ENCODE measurements at regions not wholly inside any gene's neighbourhood (a gene's known extent, or its start where the extent isn't known, plus 50 kb on each side); places are given as distances from the start of the nearest gene placed in this dataset.
"Not testable (repeated sequence)": the region's sequence is repeated elsewhere in the genome, so short reads cannot be mapped to it uniquely, and the experiment has no call there.

- H3K27ac ChIP-seq, result no peak overlapping the region
- intact Hi-C loops (cut with DNase I), result no loop called here
- no peaks in the 10 kb centered on the region for H3K9me3 ChIP-seq
- no peaks in the 10 kb centered on the region for H3K27me3 ChIP-seq
- no peaks in the 10 kb centered on the region for H3K36me3 ChIP-seq
- TF ChIP-seq POLR2A (IDR thresholded peaks at IDR 0.05) (no peak), EP300 (IDR thresholded peaks at IDR 0.05) (no peak), POLR2AphosphoS5 (IDR thresholded peaks at IDR 0.05) (no peak), CTCF (IDR thresholded peaks at IDR 0.05) (no peak)
- H3K4me1 ChIP-seq, result no peaks in the 10 kb centered on the region
- H3K4me3 ChIP-seq, result no peak overlapping the region
- DNase-seq, result no peak
- WGBS, 2 donors, result 93 to 97% methylated on average over 1 of the region's 1 CpG
Measured at GRCh38 chrX:3994315-3994714, 280.9 kb upstream of the PRKX start.

DNA sequence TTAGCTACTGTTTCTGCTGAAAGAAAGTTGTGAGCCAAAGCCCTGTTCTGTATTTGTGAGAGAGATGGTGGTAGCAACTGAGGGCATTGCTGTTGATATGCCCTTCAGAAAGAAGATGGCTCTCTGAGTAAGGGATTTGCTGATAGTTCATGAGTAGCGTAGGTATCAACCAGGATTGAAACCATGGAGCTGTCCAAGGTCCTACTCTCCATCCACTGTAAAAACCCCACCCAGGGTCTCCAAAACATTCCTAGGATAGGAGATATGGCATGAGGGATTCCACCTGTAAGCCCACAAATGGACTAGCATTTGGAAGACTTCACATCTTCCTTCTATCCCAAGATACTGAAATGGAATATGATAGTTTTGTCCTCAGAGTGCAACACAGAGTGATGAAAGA, 277.1 kb upstream of the PRKX start:
- Histone ChIP-seq H3K27me3 (no peaks in the 10 kb centered on the region), H3K4me3 (no peak overlapping the region), H3K27ac (no peak overlapping the region), H3K9me3 (no peaks in the 10 kb centered on the region), H3K4me1 (no peaks in the 10 kb centered on the region), H3K36me3 (no peaks in the 10 kb centered on the region)
- intact Hi-C loops (cut with DNase I), result no loop called here
- TF ChIP-seq POLR2AphosphoS5 (IDR thresholded peaks at IDR 0.05) (no peak), EP300 (IDR thresholded peaks at IDR 0.05) (no peak), CTCF (IDR thresholded peaks at IDR 0.05) (no peak), POLR2A (IDR thresholded peaks at IDR 0.05) (no peak)
- DNase-seq, result no peak
- WGBS, 2 donors, result 31 to 75% methylated on average over 1 of the region's 1 CpG

DNA sequence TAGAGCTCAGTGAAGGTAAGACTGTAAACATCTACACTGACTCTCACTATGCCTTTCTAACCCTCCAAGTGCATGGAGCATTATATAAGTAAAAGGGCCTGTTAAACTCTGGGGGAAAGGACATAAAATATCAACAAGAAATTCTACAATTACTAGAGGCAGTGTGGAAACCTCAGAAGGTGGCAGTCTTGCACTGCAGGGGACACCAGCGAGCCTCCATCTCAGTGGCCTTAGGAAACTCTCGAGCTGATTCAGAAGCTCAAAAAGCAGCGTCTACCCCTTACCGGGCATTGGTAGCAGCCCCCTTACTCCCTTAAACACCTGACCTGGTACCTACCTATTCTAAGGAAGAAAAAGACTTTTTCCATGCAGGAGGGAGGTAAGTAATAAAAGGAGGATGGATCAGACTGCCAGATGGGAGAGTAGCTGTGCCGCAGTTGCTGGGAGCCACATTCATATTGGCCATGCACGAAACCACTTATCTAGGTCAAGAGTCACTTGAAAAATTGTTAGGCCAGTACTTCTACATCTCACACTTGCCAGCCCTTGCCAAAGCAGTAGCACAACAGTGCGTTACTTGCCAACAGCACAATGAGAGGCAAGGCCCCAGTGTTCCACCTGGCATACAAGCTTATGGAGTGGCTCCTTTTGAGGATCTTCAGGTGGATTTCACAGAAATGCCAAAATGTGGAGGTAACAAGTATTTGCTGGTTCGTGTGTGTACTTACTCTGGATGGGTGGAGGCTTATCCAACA, 258.8 kb upstream of the PRKX start:
- H3K4me1 ChIP-seq; H3K36me3 ChIP-seq; intact Hi-C loops (cut with DNase I); H3K4me3 ChIP-seq; H3K9me3 ChIP-seq; DNase-seq; H3K27me3 ChIP-seq; H3K27ac ChIP-seq: not testable (repeated sequence)
- WGBS, 2 donors, result 52 to 68% methylated on average over 8 of the region's 8 CpGs

DNA sequence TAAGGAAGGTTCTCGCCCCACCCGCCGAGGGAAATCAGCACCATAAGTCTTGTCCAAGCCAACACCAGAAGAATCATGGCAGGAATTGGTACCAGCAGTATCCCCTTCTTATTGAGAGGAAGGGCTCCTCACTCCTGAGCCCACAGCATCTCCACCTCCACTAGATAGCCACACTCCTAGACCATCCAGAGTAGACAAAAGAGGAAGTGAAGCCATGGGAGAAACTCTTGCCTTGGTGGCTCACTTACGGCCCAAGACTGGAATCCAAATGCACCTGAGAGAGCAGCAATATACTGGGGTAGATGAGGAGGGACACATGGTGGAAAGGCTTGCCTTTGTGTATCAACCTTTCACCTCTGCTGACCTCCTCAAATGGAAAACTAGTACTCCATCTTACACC, 255.3 kb upstream of the PRKX start:
- Histone ChIP-seq H3K4me3 (no peak overlapping the region), H3K4me1 (no peaks in the 10 kb centered on the region), H3K27ac (no peak overlapping the region), H3K36me3 (no peaks in the 10 kb centered on the region), H3K27me3 (no peaks in the 10 kb centered on the region), H3K9me3 (no peaks in the 10 kb centered on the region)
- DNase-seq, result no peak
- 94 to 96% methylated on average over 4 of the region's 4 CpGs for WGBS, 2 donors
- intact Hi-C loops (cut with DNase I), result no loop called here
- TF ChIP-seq POLR2A (IDR thresholded peaks at IDR 0.05), result no peak
- TF ChIP-seq EP300 (IDR thresholded peaks at IDR 0.05), result no peak
- TF ChIP-seq CTCF (IDR thresholded peaks at IDR 0.05), result no peak
- TF ChIP-seq POLR2AphosphoS5 (IDR thresholded peaks at IDR 0.05), result no peak

DNA sequence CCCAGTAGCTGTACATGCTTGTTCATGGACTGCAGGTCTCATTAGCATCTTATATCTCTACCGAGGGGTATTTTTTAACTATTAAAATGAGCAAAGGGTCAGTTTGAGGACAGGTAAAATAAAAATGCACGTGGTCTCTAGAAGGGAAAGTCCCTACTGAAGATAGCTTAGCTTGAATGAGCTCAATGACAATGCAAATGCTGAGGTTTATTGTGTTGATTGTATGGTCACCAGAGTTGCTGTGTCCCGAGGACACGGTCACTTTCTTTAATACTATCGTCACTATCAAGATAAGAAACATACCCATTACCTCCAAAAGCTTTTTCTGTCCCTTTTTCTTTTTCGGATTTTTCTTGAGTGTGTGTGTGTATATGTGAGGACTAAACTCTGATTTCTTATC, 250.5 kb upstream of the PRKX start:
- WGBS, 2 donors, result 17 to 52% methylated on average over 6 of the region's 6 CpGs

More for the DNA sequence above, 250.5 kb upstream of the PRKX start:
- DNase-seq, result no peak
- H3K4me3 ChIP-seq, result no peak overlapping the region
- H3K4me1 ChIP-seq, result no peaks in the 10 kb centered on the region
- H3K27ac ChIP-seq, result no peak overlapping the region
- no peaks in the 10 kb centered on the region for H3K27me3 ChIP-seq
- no peak for TF ChIP-seq POLR2AphosphoS5 (IDR thresholded peaks at IDR 0.05)
- no peak for TF ChIP-seq EP300 (IDR thresholded peaks at IDR 0.05)
- TF ChIP-seq POLR2A (IDR thresholded peaks at IDR 0.05), result no peak
- TF ChIP-seq CTCF (IDR thresholded peaks at IDR 0.05), result no peak
- intact Hi-C loops (cut with DNase I), result no loop called here
- no peaks in the 10 kb centered on the region for H3K9me3 ChIP-seq
- H3K36me3 ChIP-seq, result no peaks in the 10 kb centered on the region

Data from sigmoid colon (tissue), 6 donors.